GM12891 (cell line): ENCODE measurements at regions not wholly inside any gene's neighbourhood (a gene's known extent, or its start where the extent isn't known, plus 50 kb on each side); places are given as distances from the start of the nearest gene placed in this dataset.
"Not testable (repeated sequence)": the region's sequence is repeated elsewhere in the genome, so short reads cannot be mapped to it uniquely, and the experiment has no call there.

ENCODE experiments used
- POLR2A ChIP-seq: IDR thresholded peaks from 2 replicates; pipeline ENCODE4 v1.6.1; 2011; ENCODE audit warnings: low read depth, low read length, control low read depth
- POLR2AphosphoS5 ChIP-seq: IDR thresholded peaks from 2 replicates; pipeline ENCODE4 v1.6.1; 2011; ENCODE audit warnings: low read depth, low read length, control low read depth
- TAF1 ChIP-seq: IDR thresholded peaks from 2 replicates; pipeline ENCODE4 v1.6.1; 2011; ENCODE audit warnings: low read depth, low read length, control low read depth

- TF ChIP-seq POLR2AphosphoS5, TAF1, POLR2A: not testable (repeated sequence)
These were observed 157.8 kb downstream of the MSN start for GRCh38 chrX:65825226-65825625.
